KOPT-K1 (cell line): ENCODE measurements at regions not wholly inside any gene's neighbourhood (a gene's known extent, or its start where the extent isn't known, plus 50 kb on each side); places are given as distances from the start of the nearest gene placed in this dataset.
"Not testable (repeated sequence)": the region's sequence is repeated elsewhere in the genome, so short reads cannot be mapped to it uniquely, and the experiment has no call there.

Experiments
- H3K27ac ChIP-seq: fragments of 200-600 bp; sonication (generic); 2 replicates; pipeline ENCODE4 v1.5.1; 2016; ENCODE audit warnings: antibody characterized with exemption, mild to moderate bottlenecking, low read depth, low read length; ENCODE audit not compliant: poor library complexity, severe bottlenecking
- H3K36me3 ChIP-seq: fragments of 200-600 bp; sonication (generic); 2 replicates; pipeline ENCODE4 v1.5.1; 2017; ENCODE audit warnings: antibody characterized with exemption, mild to moderate bottlenecking, low read length, moderate library complexity; ENCODE audit not compliant: insufficient read depth
- H3K9me3 ChIP-seq: fragments of 200-600 bp; sonication (generic); 2 replicates; pipeline ENCODE4 v1.5.1; 2017; ENCODE audit warnings: antibody characterized with exemption, low read length, mild to moderate bottlenecking; ENCODE audit not compliant: insufficient read depth, poor library complexity, severe bottlenecking

DNA sequence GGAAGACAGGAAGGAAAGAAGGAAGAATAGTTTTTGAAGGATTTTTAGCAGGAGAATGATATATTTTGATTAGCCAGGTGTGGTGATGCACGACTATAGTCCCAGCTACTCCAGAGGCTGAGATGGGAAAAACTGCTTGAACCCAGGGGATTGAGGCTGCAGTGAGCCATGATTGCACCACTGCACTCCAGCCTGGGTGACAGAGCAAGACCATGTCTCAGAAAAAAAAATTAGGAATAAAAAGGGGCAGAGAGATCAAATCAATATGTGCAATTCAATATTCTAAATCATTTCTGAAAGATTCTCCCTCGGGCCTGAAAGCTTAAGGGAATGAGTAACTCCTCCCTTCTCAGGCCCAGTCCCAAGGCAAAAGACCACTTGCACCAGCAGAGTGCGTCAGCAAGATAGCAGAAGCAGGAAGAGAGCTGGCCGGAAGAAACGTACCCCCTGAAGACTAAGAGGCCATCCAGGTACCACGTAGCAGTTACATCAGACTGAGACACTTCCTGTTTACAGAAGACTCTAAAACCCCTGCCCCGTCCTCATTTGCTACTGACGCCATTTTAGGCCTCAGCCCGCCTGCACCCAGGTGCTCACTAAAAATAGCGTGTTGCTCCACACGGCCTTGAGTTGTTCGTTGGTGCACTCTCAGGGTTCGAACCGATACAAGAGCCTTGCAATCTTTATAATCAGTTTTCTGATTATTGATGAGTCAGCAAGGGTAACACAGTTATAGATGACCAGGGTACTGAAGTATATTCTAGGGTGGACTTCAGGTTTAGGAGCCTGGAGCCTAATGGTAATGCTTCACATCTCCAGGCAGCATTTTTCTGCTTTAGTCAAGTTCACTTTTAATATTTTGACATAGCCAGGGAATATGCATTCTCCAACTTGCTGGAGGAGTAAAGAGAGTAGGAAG is 57.7 kb upstream of the CSRP2 start:
- no peak overlapping the region for H3K27ac ChIP-seq
- no peaks in the 10 kb centered on the region for H3K9me3 ChIP-seq
- H3K36me3 ChIP-seq: no peaks in the 10 kb centered on the region

DNA sequence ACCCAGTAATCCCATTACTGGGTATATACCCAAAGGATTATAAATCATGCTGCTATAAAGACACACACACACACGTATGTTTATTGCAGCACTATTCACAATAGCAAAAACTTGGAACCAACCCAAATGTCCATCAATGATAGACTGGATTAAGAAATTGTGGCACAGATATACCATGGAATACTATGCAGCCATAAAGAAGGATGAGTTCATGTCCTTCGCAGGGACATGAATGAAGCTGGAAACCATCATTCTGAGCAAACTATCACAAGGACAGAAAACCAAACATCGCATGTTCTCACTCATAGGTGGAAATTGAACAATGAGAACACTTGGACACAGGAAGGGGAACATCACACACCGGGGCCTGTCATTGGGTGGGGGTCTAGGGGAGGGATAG is 54.6 kb upstream of the CSRP2 start:
- H3K9me3 ChIP-seq, H3K36me3 ChIP-seq, H3K27ac ChIP-seq: not testable (repeated sequence)

DNA sequence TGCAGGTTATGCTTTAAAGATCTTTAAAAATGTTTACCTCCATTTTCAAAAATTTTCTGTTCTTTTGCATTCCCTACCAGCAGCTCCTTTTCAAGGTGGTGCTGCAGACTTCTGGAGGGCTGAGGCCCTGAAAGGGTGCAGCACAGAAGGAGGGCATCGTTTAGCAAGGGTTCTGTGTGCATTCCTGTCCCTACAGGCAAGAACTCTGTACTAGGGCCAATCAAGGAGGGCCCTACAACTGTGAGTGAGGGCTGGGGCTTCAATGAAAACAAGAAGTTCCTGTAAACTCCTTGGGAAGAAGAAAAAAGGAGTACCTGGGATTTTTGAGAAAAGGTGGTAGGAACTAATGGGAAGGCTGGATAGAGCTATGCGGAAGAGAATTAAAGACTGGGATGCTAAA is 50.7 kb upstream of the CSRP2 start:
- no peaks in the 10 kb centered on the region for H3K36me3 ChIP-seq
- H3K27ac ChIP-seq: no peak overlapping the region
- H3K9me3 ChIP-seq: no peaks in the 10 kb centered on the region
